HG02981 (cell line): ENCODE measurements at regions not wholly inside any gene's neighbourhood (a gene's known extent, or its start where the extent isn't known, plus 50 kb on each side); places are given as distances from the start of the nearest gene placed in this dataset.
"Not testable (repeated sequence)": the region's sequence is repeated elsewhere in the genome, so short reads cannot be mapped to it uniquely, and the experiment has no call there.

Experiments used
- ATAC-seq: cut with Tn5 transposase; IDR thresholded peaks from one replicate; pipeline ENCODE4 v1.9.1; 2021; ENCODE audit warnings: mild to moderate bottlenecking, moderate library complexity; ENCODE audit not compliant: unreplicated experiment

DNA sequence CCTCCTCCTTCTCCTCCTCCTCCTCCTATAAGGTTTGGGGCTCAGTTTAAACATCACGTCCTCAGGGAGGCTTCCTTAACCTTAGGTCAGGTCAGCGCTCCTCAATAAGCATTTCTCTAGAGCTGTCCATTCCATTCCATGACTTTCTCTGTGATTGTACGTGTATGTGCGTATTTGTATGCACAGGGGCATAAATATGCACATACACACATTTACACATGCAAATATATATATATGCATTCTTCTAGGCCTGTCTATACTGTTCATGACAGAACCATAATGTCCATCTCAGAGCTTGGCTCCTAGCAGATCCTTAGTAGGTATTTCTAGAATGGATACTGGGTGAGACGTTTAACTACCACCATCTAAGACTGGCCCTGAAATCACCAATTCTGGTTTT, 258.6 kb downstream of the STIM2 start:
- no peak for ATAC-seq

DNA sequence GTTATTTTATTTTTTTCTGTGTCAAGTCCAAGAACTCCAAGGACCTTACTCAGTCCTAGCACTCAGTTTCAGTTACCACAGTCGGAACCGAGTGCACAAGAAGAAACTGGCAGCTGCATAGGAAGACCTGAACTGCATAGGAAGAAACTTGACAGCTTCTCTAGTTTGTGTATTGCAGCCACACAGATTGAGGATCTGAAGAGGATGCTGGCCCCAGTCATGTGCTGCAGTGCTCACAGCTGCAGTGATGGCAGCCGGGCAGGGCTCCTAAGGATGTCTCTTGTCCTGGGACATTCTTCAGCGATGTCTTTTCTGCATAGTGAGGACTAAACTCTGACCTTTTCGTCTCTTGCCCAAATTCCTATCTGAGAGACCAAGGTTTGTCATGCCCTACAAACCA, 261.2 kb downstream of the STIM2 start:
- ATAC-seq: no peak

DNA sequence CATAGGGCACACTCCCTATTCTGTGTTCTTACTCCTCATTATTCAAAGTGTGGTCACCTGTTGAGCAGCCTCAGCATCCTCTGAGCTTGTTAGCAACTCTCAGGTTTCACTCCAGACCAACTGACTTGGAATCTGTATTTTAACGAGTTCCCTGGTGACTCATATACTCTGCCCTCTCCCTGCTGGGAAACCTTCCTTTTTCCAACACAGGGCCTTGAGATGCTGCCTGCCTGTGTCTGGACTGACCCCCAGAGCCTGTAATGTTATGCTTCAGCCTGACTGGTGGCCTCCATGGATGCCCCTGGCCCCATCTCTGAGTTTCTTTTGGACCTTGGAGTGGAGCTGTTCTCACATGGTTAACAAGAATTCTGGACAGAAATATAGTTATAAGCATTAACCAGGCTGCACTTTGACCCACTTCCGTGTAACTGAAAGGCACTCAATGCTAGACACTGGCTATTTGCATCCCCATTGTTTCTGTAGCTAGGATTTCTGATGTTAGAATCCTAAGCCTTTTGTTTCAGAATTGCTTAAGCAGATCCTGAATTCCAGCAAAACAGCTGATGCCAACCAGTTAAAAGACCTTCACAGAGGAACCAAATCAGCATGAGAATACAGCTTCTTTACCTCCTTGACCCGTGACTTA, 262.6 kb downstream of the STIM2 start:
- no peak for ATAC-seq

DNA sequence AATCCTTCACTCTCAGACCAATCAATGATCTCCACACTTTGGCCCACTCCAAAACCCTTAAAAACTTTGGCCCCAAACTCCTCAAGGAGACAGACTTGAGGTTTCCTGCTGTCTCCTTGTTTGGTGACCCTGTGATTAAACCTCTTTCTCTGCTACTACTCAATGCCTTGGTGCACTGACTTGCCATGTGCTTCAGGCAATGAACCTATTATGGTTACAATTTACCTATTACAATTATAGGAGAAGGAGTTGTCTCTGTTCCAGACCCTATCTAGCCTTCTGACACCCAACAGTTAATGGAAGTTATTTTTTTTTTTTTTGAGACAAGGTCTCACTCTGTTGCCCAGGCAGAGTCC, 263.1 kb downstream of the STIM2 start:
- ATAC-seq: no peak

DNA sequence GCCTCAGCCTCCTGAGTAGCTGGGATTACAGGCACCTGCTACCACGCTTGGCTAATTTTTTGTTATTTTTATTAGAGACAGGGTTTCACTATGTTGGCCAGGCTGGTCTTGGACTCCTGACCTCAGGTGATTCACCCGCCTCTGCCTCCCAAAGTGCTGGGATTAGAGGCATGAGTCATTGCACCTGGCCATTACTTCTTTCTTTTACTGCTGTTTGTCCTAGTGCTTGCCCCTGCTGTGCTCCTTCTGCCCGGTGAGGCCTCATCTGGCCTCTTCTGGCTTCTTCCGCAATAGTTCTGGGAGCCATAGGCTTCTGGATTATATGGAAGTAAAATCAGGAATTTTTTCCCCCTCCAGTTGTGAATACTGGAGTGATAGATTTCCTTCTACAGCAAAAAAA, 266.3 kb downstream of the STIM2 start:
- not testable (repeated sequence) for ATAC-seq

DNA sequence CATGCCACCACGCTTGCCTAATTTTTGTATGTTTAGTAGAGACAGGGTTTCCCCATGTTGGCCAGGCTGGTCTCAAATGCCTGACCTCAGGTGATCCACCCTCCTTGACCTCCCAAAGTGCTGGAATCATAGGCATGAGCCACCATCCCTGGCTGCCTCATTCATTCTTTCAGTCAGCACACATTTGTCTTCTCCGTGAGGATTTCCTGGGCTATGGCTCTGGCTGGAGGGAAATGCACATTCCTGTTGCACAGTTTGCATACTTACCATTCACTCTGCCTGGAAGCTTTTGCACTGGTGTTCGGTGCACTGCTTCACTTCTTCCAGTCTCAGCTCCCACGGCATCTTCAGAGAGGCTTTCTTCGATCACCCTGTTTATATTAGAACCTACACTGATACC, 267.8 kb downstream of the STIM2 start:
- ATAC-seq: no peak

DNA sequence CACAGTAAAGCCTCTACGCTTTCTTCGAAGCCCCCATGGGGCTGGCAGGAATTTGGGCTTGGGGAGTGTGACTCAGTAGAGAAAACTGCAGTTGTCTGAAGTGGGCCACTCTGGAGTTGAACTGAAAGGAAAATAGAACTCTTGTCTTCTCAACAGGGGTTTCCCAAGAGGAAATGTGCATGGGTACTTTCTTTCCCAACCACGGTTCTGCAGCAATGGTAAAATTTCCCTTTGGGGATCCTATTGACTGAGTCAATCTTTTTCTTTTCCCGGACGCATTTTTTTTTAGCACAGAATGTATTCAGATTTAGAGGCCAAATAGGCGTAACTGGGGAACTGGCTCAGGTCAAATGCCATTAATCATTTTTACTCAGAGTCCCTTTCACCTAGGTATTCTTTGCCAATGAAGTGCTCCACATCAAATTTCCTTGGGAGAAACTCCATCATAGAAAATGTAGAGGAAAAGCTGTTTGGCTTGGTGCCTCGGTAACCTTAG, 269.3 kb downstream of the STIM2 start:
- ATAC-seq: no peak

DNA sequence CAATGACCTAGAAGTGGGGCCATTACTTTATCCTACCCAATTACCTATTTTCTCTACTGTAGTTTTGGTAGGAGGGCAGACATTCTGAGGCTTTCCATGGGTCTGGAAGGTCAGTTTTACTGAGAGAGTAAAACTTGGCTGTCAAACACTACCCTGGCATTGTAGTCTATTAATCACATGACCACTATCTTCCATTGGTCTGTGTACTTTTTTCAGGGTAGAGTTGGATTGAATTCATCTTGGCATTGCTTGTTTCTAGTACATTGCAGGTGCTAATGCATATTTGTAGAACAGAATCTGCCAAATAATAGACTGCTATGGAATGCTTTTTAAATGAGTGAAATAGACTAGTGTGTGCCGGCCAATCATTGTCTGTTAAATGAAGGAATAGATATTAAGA, 271.9 kb downstream of the STIM2 start:
- no peak for ATAC-seq

DNA sequence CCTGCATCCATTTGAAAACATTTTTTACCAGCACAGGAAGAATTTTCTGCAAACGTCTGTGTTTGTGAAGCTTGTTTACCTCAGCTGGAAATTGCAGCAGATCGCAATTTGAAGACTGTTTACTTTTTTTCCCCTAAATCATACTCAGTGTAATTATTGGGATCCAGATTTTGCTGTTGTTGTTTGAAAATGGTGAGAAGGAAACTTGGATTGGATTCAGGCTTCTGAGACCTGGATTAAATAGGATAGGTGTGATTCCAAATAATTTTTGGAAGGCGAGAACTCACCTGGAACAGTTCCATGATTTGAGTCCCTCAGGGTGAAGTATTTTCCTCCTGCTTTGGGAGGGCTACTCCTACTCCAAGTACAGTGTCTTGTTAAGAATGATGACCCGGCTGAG, 279.8 kb downstream of the STIM2 start:
- ATAC-seq: no peak

DNA sequence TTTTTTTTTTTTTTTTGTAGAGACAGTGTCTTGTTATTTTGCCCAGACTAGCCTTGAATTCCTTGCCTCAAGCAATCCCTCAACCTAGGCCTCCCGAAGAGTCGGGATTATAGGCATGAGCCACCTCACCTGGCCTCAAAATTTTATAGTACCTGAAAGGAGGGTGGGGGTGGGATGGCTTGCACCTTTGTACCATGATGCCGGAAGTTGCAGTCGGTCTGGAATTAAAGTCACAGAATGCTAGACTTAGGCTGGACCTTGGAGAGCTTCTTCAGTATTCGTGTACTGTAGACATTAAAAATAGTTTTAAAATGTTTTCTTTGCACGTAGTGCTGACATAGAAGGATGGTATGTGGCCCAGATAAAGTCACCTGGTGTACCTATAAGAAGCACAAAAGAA, 280.9 kb downstream of the STIM2 start:
- ATAC-seq: no peak

DNA sequence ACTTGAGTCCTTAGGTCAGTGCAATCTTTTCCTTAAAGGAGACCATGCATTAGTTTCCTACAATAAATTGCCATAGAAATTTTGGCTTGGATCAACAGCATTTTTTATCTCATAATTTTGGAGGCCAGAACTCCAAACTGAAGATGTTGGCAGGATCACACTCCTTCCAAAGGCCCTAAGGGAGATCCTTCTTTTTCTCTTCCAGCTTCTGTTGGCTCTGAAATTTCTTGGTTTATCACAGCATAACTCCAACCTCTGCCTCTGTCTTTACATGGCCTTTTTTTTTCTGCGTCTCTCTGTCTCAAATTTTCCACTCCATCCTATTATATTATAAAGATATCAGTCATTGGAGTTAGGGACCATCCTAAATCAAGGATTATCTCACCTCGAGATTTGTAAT, 282.2 kb downstream of the STIM2 start:
- ATAC-seq: no peak

DNA sequence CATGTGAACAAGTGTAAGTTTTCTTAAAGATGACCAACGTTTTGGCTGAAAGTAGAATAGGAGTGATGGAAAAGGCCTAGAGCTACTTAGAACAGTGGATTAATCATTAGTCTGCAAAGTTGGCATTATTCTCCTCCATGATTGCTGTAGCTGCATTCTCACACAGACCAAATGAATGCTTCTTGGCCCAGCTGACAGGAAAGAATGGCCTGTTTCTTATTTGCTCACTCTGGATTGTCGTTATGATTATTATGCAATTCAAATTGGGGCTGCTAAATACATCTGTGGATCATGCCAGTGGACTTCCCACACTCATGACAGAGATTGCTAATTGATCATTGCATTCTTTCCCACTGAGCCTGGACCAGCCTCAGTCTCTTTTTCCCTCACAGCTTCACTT, 285.0 kb downstream of the STIM2 start:
- ATAC-seq: no peak

DNA sequence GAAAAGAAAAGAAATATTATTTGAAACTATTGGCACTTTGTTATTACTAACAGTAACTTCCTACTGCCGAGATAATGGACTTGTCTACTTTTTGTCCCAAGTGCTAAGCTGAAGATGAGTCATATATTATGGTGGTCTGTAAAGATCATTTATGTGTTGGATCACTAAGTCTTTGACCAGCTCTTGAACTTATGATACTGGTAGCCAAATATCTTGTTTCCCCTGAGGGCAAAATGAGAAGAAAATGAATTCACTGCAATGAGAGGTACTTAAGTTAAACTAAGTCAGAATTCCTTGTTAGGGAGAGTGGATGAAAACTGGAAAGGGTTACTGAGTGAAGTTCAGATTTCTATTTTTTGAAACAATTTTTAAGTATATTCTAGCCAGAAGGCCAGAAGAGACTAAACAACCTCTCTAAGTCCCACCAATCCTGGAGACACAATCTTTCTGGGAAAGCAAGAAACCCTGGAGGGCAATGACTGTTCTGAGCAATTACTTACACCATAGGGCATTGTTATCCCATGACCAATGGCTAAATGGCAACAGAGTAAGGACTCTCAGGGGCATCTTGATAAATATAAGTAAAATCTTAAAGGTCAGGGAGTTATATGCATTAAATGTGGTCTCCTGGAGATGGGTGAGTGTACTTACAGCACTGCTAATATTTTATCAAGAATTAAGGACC, 287.7 kb downstream of the STIM2 start:
- no peak for ATAC-seq

DNA sequence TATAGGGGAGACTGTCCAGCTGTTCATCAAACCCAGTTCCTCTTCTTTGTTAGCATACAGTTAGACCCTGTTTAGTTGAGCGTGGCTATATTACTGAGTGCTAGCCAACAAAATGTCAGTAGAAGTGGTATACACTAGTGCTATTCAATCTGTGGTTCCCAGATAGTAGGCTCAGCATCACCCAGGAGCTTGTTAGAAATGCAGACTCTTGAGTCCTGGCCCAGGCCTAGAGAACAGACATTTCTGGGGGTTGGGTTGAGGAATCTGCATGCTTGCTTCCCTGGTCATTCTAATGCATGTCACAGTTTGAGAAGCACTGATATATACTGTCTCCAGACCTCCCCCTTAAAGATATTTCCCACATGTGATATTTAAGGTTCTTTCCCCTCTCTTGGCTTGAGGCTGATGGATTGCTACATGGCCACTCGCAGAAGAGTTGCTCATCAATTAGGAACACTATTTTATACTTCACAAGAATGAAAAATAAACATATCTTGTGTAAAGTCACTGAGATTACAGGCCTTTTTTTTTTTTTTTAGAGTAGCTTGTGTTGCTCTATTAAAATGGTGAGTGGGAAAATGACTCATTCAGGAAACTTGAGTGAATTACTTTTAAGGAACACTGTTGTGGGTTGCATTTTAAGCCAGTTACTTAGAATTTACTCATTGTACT, 289.0 kb downstream of the STIM2 start:
- ATAC-seq: no peak

DNA sequence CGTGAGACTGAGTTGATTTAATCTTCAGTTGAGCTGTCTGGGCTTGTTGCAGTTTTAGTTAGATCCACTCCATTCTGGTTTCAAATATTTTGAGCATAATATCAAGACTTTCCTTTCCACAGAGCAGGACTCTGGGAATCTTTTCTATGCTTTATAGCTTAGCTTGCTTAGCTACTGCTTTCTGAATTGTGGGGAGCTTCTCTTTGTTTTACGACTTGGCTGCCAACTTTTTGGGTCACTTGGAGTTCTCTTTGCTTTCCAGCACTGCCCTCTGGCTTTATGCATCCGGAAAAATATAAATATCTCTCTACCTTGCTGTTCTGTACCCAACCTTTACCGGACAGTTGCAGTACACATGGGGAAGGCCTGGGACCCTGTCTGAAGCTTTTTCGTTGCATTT, 292.1 kb downstream of the STIM2 start:
- no peak for ATAC-seq

DNA sequence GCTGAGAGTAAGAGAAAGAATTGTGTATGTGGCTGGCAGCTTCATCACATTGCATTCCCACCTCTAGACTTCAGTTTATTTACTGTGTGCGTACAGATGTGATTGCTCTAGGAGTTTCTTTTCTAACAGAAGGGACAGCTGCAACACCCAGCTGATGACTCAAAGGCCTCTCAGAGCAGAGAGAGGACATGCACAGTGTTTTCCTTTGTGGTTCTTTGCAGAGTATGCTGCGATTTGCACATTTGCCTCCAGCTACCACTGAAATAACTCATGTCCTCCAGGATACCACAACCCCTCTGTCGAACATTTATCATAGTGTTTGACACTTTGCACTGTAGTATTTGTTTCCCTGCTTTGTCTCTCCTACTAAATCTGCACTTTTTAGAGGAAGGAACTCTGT, 294.1 kb downstream of the STIM2 start:
- no peak for ATAC-seq

DNA sequence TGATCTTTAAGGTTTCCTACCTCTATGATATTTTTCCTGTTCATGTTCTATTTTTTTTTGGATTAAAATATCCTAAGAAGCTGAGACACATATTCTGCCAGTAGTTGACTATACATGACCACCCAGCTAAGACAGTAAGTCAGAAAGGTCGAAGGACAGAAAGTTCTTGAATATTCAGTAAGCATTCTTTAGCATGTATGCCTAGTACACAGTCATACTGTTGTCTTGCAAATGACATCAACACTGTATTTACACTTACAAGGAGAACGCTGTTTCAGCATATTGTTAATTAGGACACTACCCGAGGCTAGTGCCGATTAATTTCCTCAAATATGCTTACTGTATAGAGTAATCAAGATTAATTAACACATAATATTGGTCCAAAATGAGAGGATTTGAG, 300.6 kb downstream of the STIM2 start:
- no peak for ATAC-seq

DNA sequence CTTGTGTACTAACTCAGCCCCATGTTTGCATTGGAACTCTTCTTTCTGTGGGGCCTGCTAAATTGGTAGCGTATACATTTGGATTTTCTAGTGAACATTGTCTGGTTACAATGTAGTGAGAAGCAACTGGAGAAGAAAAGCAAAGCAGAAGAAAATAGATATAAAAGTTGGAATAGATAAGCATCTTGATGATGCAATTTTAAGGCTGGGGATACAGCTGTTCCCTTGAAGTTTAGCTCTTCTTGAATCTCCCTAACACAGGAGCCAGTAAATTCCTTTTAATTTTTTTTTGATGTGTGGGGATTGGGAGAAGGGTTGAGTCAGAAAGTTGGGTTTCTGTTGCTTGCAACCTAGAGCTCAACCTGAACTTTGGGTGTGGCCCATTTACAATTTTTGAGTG, 308.1 kb downstream of the STIM2 start:
- no peak for ATAC-seq

DNA sequence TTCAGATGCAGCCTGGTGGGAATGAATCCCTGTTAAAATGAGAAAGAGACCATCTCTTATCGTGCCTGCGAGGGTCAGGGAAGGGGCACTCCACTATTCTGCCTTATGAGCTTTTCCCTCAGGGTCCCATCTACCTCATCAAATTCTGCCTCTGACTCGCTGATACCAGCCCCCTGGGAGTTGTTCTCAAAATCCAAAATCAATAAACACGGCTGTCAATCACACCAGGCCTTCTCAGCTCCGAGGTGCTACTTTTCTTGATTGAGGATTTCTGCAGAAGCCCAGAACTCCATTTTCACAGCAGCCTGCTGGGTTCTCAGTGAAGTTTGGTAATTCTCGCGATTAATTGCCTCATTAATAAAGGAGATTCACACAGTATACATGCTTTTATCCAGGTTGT, 312.6 kb downstream of the STIM2 start:
- no peak for ATAC-seq

DNA sequence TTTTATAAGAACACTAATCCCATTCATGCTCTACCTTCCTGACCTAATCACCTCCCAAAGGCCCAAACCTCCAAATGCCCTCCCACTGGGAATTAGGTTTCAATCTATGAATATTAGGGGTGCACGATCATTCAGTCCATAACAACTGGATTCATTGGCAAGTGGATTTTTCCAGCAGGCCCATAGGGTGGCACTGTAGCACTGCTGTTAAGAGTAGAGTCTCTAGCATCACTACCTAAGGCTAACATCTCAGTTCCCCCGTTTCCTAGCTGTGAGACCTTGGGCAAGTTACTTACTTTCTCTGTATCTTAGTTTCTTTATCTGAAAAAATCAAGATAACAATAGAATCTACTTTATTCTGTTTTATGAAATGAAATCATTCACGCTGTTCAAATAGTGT, 315.8 kb downstream of the STIM2 start:
- ATAC-seq: no peak

DNA sequence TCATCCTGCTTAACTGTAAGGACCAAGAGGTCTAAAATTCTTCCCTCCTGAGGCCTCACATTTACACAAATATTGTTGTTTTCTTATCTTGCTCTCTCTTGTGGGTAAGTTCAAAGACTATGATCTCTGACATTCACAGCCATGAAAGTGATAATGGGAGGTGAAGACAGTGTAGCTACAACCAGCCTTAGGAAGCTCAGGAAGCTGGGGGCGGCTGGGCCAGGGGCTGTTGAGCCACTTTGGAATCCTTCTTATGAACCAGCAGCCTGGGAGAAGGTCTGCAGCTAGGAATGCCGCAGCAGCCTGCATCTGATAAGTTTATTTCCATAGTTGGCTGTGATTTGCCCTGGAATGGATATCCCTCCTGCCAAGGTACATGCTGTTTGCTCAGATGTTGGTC, 316.2 kb downstream of the STIM2 start:
- ATAC-seq: no peak

DNA sequence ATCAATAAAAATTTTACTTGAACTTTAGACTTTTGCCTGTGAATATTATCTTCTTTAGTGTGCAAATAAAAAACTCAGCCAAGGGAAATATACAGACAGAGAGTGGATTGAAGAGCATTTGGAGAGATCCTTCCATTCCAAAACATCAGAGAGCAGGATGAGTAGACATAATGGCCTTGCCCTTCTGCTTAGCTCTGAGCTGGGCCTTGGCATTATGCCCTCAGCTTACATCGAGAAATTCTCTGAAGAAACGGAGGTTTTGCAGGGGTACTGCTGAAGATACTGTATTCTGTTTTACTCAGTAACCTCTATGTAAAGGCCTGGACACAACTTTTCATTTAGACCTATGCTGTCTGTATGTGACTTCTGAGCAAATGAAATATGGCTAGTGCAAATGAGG, 317.4 kb downstream of the STIM2 start:
- no peak for ATAC-seq
